OCI-LY7 (cell line): ENCODE measurements at regions not wholly inside any gene's neighbourhood (a gene's known extent, or its start where the extent isn't known, plus 50 kb on each side); places are given as distances from the start of the nearest gene placed in this dataset.

Source experiments
- BruUV-seq: library from RNA; stranded (reverse); fragments of 400-500 nt; replicated peaks from 2 replicates; lab custom pipeline; 2021; lab: Mats Ljungman, UMichigan
- CTCF ChIA-PET: fragments of 300-600 bp; sonication (Branson Sonifier 250); formaldehyde crosslinking; loops from one replicate; lab custom pipeline; 2022; ENCODE audit warnings: antibody characterized with exemption; ENCODE audit not compliant: unreplicated experiment; lab: Charles Lee
- POLR2A ChIA-PET: fragments of 300-600 bp; sonication (Branson Sonifier 250); formaldehyde crosslinking; loops from one replicate; lab custom pipeline; 2022; ENCODE audit warnings: antibody characterized with exemption; lab: Charles Lee
- DNase-seq: peaks from one replicate; pipeline ENCODE4 v3.0.0-alpha.2; 2015; ENCODE audit warnings: low spot score
- H2AFZ ChIP-seq: fragments of 200-600 bp; sonication (generic), shearing (Covaris generic); 2 replicates; pipeline ENCODE4 v1.6.1; 2014; ENCODE audit warnings: mild to moderate bottlenecking, antibody characterized with exemption, low read length, moderate library complexity
- H3K27ac ChIP-seq: fragments of 200-600 bp; sonication (generic); 2 replicates; pipeline ENCODE4 v1.5.1; 2014; ENCODE audit warnings: mixed run types, low read depth, mild to moderate bottlenecking, moderate library complexity, low read length, inconsistent platforms; ENCODE audit not compliant: poor library complexity, severe bottlenecking
- H3K36me3 ChIP-seq: fragments of 200-600 bp; sonication (generic); 2 replicates; pipeline ENCODE4 v1.6.1; 2014; ENCODE audit warnings: mild to moderate bottlenecking, antibody characterized with exemption, low read length, moderate library complexity, mixed read lengths; ENCODE audit not compliant: insufficient read depth
- H3K4me1 ChIP-seq: fragments of 200-600 bp; sonication (generic); 2 replicates; pipeline ENCODE4 v1.5.1; 2014; ENCODE audit warnings: mild to moderate bottlenecking, low read length; ENCODE audit not compliant: insufficient read depth, poor library complexity, severe bottlenecking
- H3K4me2 ChIP-seq: fragments of 200-600 bp; sonication (generic); 2 replicates; pipeline ENCODE4 v1.6.1; 2014; ENCODE audit warnings: mild to moderate bottlenecking, low read length
- H3K4me3 ChIP-seq: fragments of 200-600 bp; sonication (generic); 2 replicates; pipeline ENCODE4 v1.5.1; 2014; ENCODE audit warnings: mild to moderate bottlenecking, low read depth, low read length; ENCODE audit not compliant: poor library complexity, severe bottlenecking
- H3K79me2 ChIP-seq: fragments of 200-600 bp; sonication (generic); 2 replicates; pipeline ENCODE4 v1.6.1; 2016; ENCODE audit warnings: low read depth, mild to moderate bottlenecking, low read length, moderate library complexity, mixed read lengths; ENCODE audit not compliant: insufficient read depth
- H3K9me2 ChIP-seq: fragments of 200-600 bp; sonication (generic); 2 replicates; pipeline ENCODE4 v1.6.1; 2016; ENCODE audit warnings: mild to moderate bottlenecking, low read length, mixed read lengths; ENCODE audit not compliant: insufficient read depth
- H3K9me3 ChIP-seq: fragments of 200-600 bp; sonication (generic); 2 replicates; pipeline ENCODE4 v1.6.1; 2014; ENCODE audit warnings: mild to moderate bottlenecking, mixed run types, low read length, mixed read lengths
- H4K20me1 ChIP-seq: fragments of 200-600 bp; sonication (generic); 2 replicates; pipeline ENCODE4 v1.6.1; 2014; ENCODE audit warnings: mild to moderate bottlenecking, antibody characterized with exemption, low read length, moderate library complexity, mixed read lengths; ENCODE audit not compliant: insufficient read depth
- CTCF ChIP-seq: fragments of 200-600 bp; sonication (generic); conservative IDR thresholded peaks from 2 replicates; pipeline ENCODE4 v1.5.1; 2014; ENCODE audit warnings: mild to moderate bottlenecking, antibody characterized with exemption, low read length, moderate library complexity, mixed read lengths
- EZH2phosphoT487 ChIP-seq: fragments of 200-600 bp; sonication (generic); IDR thresholded peaks from 2 replicates; pipeline ENCODE4 v1.6.1; 2018; ENCODE audit warnings: low read depth, borderline replicate concordance, mild to moderate bottlenecking, mixed run types, antibody characterized with exemption, low read length, moderate library complexity, mixed read lengths
- intact Hi-C: fragments of 100-400 bp; cut with micrococcal nuclease; formaldehyde crosslinking; loops from one replicate; pipeline ENCODE4 v1.10.0; 2022; ENCODE audit not compliant: unreplicated experiment

DNA sequence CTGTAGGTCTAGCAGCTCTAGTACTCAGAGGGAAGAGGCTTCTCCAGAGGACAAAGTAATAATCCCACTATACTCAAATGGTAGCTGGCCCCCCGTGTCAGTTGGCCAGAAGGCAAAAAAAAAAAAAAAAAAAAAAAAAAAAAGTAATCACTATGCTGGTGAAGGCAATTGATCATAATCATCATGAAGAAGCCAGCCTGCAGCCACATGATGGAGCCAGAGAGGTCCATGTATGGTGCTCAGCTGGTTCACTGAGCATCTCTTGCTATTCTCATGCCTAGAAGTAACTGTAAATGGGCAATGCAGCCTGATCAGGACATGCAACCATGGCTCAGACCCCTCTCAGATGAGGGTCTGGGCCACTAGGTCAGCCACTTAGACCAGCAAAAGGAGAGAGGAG is 378.8 kb downstream of the MED13L start:
- Histone ChIP-seq H3K79me2 (no peaks in the 10 kb centered on the region), H3K4me1 (no peaks in the 10 kb centered on the region), H3K9me3 (no peaks in the 10 kb centered on the region), H3K27ac (no peak overlapping the region), H3K36me3 (no peaks in the 10 kb centered on the region), H2AFZ (no peak overlapping the region), H3K4me2 (no peak overlapping the region), H3K9me2 (no peaks in the 10 kb centered on the region), H4K20me1 (no peaks in the 10 kb centered on the region), H3K4me3 (no peak overlapping the region)
- POLR2A ChIA-PET, result no interaction called here
- BruUV-seq, result no TSS peak
- TF ChIP-seq CTCF, result peak; percentile 34; the same call in 1 of the 2 replicates
- no peak for TF ChIP-seq EZH2phosphoT487
- no peak for DNase-seq
- CTCF ChIA-PET, result no interaction called here
- intact Hi-C loops, result no loop called here

GRCh38 chr12:115897729-115898128 is 379.8 kb downstream of the MED13L start:
- ChIA-PET CTCF (no interaction called here), POLR2A (no interaction called here)
- intact Hi-C loops, result no loop called here
- H3K36me3 ChIP-seq, result no peaks in the 10 kb centered on the region
- H2AFZ ChIP-seq, result no peak overlapping the region
- no peak overlapping the region for H3K27ac ChIP-seq
- no peaks in the 10 kb centered on the region for H4K20me1 ChIP-seq
- H3K4me2 ChIP-seq, result no peak overlapping the region
- DNase-seq, result no peak
- H3K9me2 ChIP-seq, result no peaks in the 10 kb centered on the region
- H3K9me3 ChIP-seq, result no peaks in the 10 kb centered on the region
- TF ChIP-seq EZH2phosphoT487 (no peak), CTCF (no peak)
- BruUV-seq, result no TSS peak
- H3K79me2 ChIP-seq, result no peaks in the 10 kb centered on the region
- H3K4me1 ChIP-seq, result no peaks in the 10 kb centered on the region
- H3K4me3 ChIP-seq, result no peak overlapping the region

GRCh38 chr12:115895247-115895646 is 382.2 kb downstream of the MED13L start:
- no peaks in the 10 kb centered on the region for H3K36me3 ChIP-seq
- H3K9me3 ChIP-seq, result no peaks in the 10 kb centered on the region
- H3K79me2 ChIP-seq, result no peaks in the 10 kb centered on the region
- POLR2A ChIA-PET, result no interaction called here
- no peaks in the 10 kb centered on the region for H3K9me2 ChIP-seq
- CTCF ChIA-PET, result no interaction called here
- peak; percentile 64 for TF ChIP-seq CTCF
- TF ChIP-seq EZH2phosphoT487, result no peak
- H3K4me3 ChIP-seq, result no peak overlapping the region
- no peak overlapping the region for H2AFZ ChIP-seq
- no peak overlapping the region for H3K27ac ChIP-seq
- DNase-seq, result no peak
- H4K20me1 ChIP-seq, result no peaks in the 10 kb centered on the region
- H3K4me1 ChIP-seq, result no peaks in the 10 kb centered on the region
- H3K4me2 ChIP-seq, result no peak overlapping the region
- BruUV-seq, result no TSS peak
- intact Hi-C loops, result no loop called here
